Neuronal stem cell (in vitro differentiated cells): ENCODE measurements at regions not wholly inside any gene's neighbourhood (a gene's known extent, or its start where the extent isn't known, plus 50 kb on each side); places are given as distances from the start of the nearest gene placed in this dataset.
A peak's percentile ranks its signal among the peaks of the same experiment; 100 is the strongest.

ENCODE experiments used
- DNase-seq: peaks from one replicate; pipeline ENCODE4 v3.0.0-alpha.2; 2013; ENCODE audit warnings: low spot score
- H2AFZ ChIP-seq: one replicate; pipeline ENCODE4 v1.6.1; 2013; ENCODE audit warnings: mild to moderate bottlenecking, low read length, inconsistent platforms
- H2AK5ac ChIP-seq: 2 replicates; pipeline ENCODE4 v1.6.1; 2013; ENCODE audit warnings: low read depth, mild to moderate bottlenecking, inconsistent platforms, low read length, moderate library complexity, mixed read lengths
- H2BK120ac ChIP-seq: 2 replicates; pipeline ENCODE4 v1.6.1; 2013; ENCODE audit warnings: low read depth, mild to moderate bottlenecking, inconsistent platforms, low read length, moderate library complexity, mixed read lengths
- H2BK12ac ChIP-seq: one replicate; pipeline ENCODE4 v1.6.1; 2013; ENCODE audit warnings: low read length, inconsistent platforms
- H2BK15ac ChIP-seq: 2 replicates; pipeline ENCODE4 v1.6.1; 2013; ENCODE audit warnings: mild to moderate bottlenecking, low read length, inconsistent platforms, mixed read lengths
- H2BK5ac ChIP-seq: one replicate; pipeline ENCODE4 v1.6.1; 2013; ENCODE audit warnings: inconsistent platforms, mild to moderate bottlenecking, low read length, moderate library complexity
- H3K14ac ChIP-seq: one replicate; pipeline ENCODE4 v1.6.1; 2013; ENCODE audit warnings: low read length, inconsistent platforms
- H3K18ac ChIP-seq: 2 replicates; pipeline ENCODE4 v1.6.1; 2013; ENCODE audit warnings: low read length, inconsistent platforms
- H3K23ac ChIP-seq: 2 replicates; pipeline ENCODE4 v1.6.1; 2013; ENCODE audit warnings: low read depth, mild to moderate bottlenecking, mixed read lengths, low read length, inconsistent platforms; ENCODE audit not compliant: poor library complexity
- H3K27ac ChIP-seq: replicated peaks from 3 replicates; pipeline ENCODE4 v1.5.1; 2013; ENCODE audit warnings: low read length, inconsistent platforms
- H3K27me3 ChIP-seq, 3 experiments: 2 replicates each; pipeline ENCODE4 v1.6.1; 2013; ENCODE audit warnings: low read length in 3 of 3, mild to moderate bottlenecking in 2 of 3, inconsistent platforms in 1 of 3, low read depth in 1 of 3, mixed read lengths in 1 of 3, moderate library complexity in 1 of 3; ENCODE audit not compliant: control insufficient read depth in 3 of 3, insufficient read depth in 3 of 3
- H3K36me3 ChIP-seq, 2 donors: replicated peaks in 1 of 2; 2 replicates each; pipeline ENCODE4 v1.6.1; 2013; ENCODE audit warnings: low read length in 2 of 2; ENCODE audit not compliant: control insufficient read depth in 2 of 2, insufficient read depth in 2 of 2
- H3K4ac ChIP-seq: 2 replicates; pipeline ENCODE4 v1.6.1; 2013; ENCODE audit warnings: inconsistent platforms, mild to moderate bottlenecking, low read length, moderate library complexity
- H3K4me1 ChIP-seq, 2 donors: 1 replicate in 1 of 2; 2 replicates in 1 of 2; pipeline ENCODE4 v1.6.1; 2013; ENCODE audit warnings: low read length in 2 of 2, low read depth in 1 of 2; ENCODE audit not compliant: control insufficient read depth in 2 of 2, insufficient read depth in 1 of 2
- H3K4me2 ChIP-seq: one replicate; pipeline ENCODE4 v1.6.1; 2013; ENCODE audit warnings: mild to moderate bottlenecking, low read length, inconsistent platforms; ENCODE audit not compliant: insufficient read depth, poor library complexity, severe bottlenecking
- H3K4me3 ChIP-seq, 2 donors: 2 replicates each; pipeline ENCODE4 v1.5.1; 2013; ENCODE audit warnings: low read length in 2 of 2, mild to moderate bottlenecking in 2 of 2, inconsistent platforms in 1 of 2, moderate library complexity in 1 of 2
- H3K79me1 ChIP-seq: one replicate; pipeline ENCODE4 v1.6.1; 2013; ENCODE audit warnings: low read depth, mild to moderate bottlenecking, inconsistent platforms, low read length, moderate library complexity
- H3K9ac ChIP-seq: one replicate; pipeline ENCODE4 v1.6.1; 2013; ENCODE audit warnings: mild to moderate bottlenecking, low read depth, low read length, inconsistent platforms; ENCODE audit not compliant: poor library complexity
- H3K9me3 ChIP-seq, 2 donors: replicated peaks in 1 of 2; 2 replicates each; pipeline versions ENCODE3 to v1.6.1; 2013; ENCODE audit warnings: low read length in 2 of 2, mild to moderate bottlenecking in 2 of 2, inconsistent platforms in 1 of 2, low read depth in 1 of 2, mixed read lengths in 1 of 2, moderate library complexity in 1 of 2; ENCODE audit not compliant: control insufficient read depth in 2 of 2, insufficient read depth in 1 of 2
- H4K8ac ChIP-seq: one replicate; pipeline ENCODE4 v1.6.1; 2013; ENCODE audit warnings: low read depth, mild to moderate bottlenecking, inconsistent platforms, low read length, moderate library complexity
- H4K91ac ChIP-seq: one replicate; pipeline ENCODE4 v1.6.1; 2013; ENCODE audit warnings: low read length, low read depth, mild to moderate bottlenecking, inconsistent platforms; ENCODE audit not compliant: poor library complexity
- WGBS, 2 donors: extraction: QIAGEN DNeasy Blood & Tissue Kit; methylation state at CpG; one replicate each; pipeline ENCODE4 v1.1.7; 2013; ENCODE audit warnings: missing lambda C conversion rate in 2 of 2, mixed read lengths in 1 of 2; ENCODE audit not compliant: insufficient read length in 2 of 2, insufficient replicate concordance in 1 of 2; ENCODE audit errors: extremely low coverage in 2 of 2; 5-methylcytosine and 5-hydroxymethylcytosine counted together

DNA sequence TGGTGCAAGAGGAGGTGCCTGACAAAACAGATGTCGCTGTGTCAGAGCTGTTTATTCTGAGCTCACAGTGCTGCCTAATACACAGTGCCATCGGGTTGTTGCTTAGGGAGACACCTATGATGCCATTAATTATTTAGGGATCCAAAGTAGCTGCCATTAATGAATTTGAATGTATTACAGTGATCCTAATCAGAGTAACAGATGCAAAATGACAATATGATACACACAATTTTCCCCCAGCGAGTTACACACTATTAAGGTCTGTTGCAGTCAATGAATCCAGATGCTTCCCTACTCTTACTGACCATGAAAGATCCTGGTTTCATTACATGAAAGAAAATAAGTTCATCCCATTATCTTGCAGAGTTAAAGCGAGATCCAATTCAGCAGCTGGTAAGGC is 91.3 kb downstream of the RWDD3 start:
- H2BK5ac ChIP-seq = no peak overlapping the region
- no peak overlapping the region for H2BK120ac ChIP-seq
- no peak overlapping the region for H3K4ac ChIP-seq
- H3K79me1 ChIP-seq = no peaks in the 10 kb centered on the region
- no peak overlapping the region for H3K9ac ChIP-seq
- no peak overlapping the region for H3K23ac ChIP-seq
- H4K8ac ChIP-seq = no peak overlapping the region
- DNase-seq = no peak
- no peak overlapping the region for H2BK12ac ChIP-seq
- H2BK15ac ChIP-seq = no peak overlapping the region
- H4K91ac ChIP-seq = no peak overlapping the region
- peaks cover 8 to 13% of the 10 kb centered on the region in 2 donors for H3K4me1 ChIP-seq
- no peak overlapping the region for H2AK5ac ChIP-seq
- WGBS, 2 donors = no CpG with 5 or more reads among the region's 4 CpGs
- no peaks in the 10 kb centered on the region for H3K27me3 ChIP-seq
- no peak overlapping the region for H3K27ac ChIP-seq
- H3K18ac ChIP-seq = no peak overlapping the region
- no peak overlapping the region for H3K4me2 ChIP-seq
- no peak overlapping the region for H2AFZ ChIP-seq
- no peak overlapping the region for H3K14ac ChIP-seq
- H3K36me3 ChIP-seq = no peaks in the 10 kb centered on the region
- H3K4me3 ChIP-seq = no peak overlapping the region
- peaks cover 0 to 2% of the 10 kb centered on the region in 2 donors for H3K9me3 ChIP-seq

DNA sequence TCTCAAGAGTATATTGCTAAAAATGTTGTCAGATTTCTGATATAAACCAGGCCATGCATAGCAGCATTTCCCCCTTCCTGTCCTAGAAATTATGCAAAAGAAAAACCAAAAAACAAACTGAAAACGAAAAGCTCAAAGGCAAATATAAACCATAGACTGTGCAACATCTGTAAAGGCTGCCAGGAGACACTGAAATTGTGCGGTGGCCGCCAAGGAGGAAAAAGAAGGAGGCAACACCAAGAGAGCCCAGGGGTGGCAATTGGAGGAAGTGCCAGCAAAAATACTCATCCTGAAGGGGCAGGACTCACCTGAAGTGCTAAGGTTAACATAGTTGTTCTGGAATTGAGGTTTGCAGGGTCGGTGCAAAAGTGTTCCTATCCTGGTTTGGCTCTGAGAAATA is 92.0 kb downstream of the RWDD3 start:
- no peak overlapping the region for H3K9ac ChIP-seq
- H4K91ac ChIP-seq = no peak overlapping the region
- H3K14ac ChIP-seq = no peak overlapping the region
- no peak for DNase-seq
- no peak overlapping the region for H2BK12ac ChIP-seq
- H3K4me3 ChIP-seq = no peak overlapping the region
- no peaks in the 10 kb centered on the region for H3K27me3 ChIP-seq
- H2BK120ac ChIP-seq = no peak overlapping the region
- no peak overlapping the region for H3K27ac ChIP-seq
- H4K8ac ChIP-seq = no peak overlapping the region
- no peak overlapping the region for H2BK5ac ChIP-seq
- H2BK15ac ChIP-seq = no peak overlapping the region
- peaks cover 0 to 2% of the 10 kb centered on the region in 2 donors for H3K9me3 ChIP-seq
- H3K18ac ChIP-seq = no peak overlapping the region
- no peaks in the 10 kb centered on the region for H3K36me3 ChIP-seq
- H2AFZ ChIP-seq = no peak overlapping the region
- no peak overlapping the region for H3K4ac ChIP-seq
- no CpG with 5 or more reads among the region's 4 CpGs for WGBS, 2 donors
- H3K4me2 ChIP-seq = no peak overlapping the region
- H2AK5ac ChIP-seq = no peak overlapping the region
- no peak overlapping the region for H3K23ac ChIP-seq
- no peaks in the 10 kb centered on the region for H3K79me1 ChIP-seq
- peaks cover 8 to 12% of the 10 kb centered on the region in 2 donors for H3K4me1 ChIP-seq

DNA sequence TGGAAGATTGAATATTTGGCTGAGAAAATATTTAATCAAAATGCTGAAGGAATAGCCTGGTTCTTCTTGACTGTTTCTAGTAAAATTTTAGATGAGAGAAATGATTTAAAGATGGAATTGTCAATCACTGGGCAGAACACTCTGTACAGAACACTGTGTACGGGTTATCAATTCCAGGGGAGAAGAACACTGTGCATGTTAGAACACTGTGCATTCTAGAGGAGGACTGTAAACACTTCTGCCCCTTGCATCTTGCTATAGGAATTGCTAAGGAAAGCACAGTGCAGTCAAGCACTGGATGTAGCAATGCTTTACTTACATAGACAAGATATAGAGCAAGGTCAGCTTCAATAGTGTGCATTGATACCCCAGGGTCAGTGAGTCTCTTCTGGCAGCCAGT is 98.7 kb downstream of the RWDD3 start:
- Histone ChIP-seq H3K4me2 (no peak overlapping the region), H3K27ac (no peak overlapping the region), H3K4ac (no peak overlapping the region), H2BK15ac (no peak overlapping the region), H3K4me3 (no peak overlapping the region), H3K27me3 (peaks cover 0 to 7% (median 0%) of the 10 kb centered on the region in 3 experiments), H3K23ac (no peak overlapping the region), H3K79me1 (no peaks in the 10 kb centered on the region), H3K14ac (no peak overlapping the region), H2BK5ac (no peak overlapping the region), H2BK12ac (no peak overlapping the region), H3K9ac (no peak overlapping the region), H2AFZ (no peak overlapping the region), H2BK120ac (no peak overlapping the region), H3K36me3 (no peaks in the 10 kb centered on the region), H3K4me1 (peaks cover 0 to 2% of the 10 kb centered on the region in 2 donors), H3K18ac (no peak overlapping the region), H3K9me3 (peaks cover 0 to 2% of the 10 kb centered on the region in 2 donors), H2AK5ac (no peak overlapping the region), H4K8ac (no peak overlapping the region), H4K91ac (no peak overlapping the region)
- no peak for DNase-seq
- no CpG with 5 or more reads among the region's 1 CpG for WGBS, 2 donors

DNA sequence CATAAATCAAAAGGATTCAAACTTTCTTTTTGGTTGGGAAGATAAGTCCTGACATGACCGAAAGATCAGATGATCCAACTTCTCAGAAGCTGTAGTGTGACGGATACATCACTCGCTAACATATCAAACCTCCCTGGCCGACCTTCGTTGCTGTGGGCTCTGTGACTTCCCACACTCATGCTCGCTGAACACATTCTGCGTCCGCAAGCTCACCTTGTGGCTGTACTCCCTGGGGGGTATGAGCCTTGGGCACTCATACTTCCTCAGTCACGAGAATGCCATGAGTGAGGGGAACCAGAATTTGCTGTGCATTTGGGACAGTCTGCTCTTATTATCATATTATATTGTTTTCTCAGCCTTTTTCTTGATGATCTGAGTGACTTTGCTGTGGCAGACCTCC is 105.4 kb downstream of the RWDD3 start:
- Histone ChIP-seq H3K27ac (no peak overlapping the region), H2BK5ac (no peak overlapping the region), H2BK15ac (no peak overlapping the region), H2BK120ac (no peak overlapping the region), H3K18ac (no peak overlapping the region), H4K8ac (no peak overlapping the region), H2AFZ (no peak overlapping the region), H3K4me1 (no peaks in the 10 kb centered on the region), H3K23ac (no peak overlapping the region), H4K91ac (no peak overlapping the region), H3K27me3 (peaks cover 0 to 7% (median 0%) of the 10 kb centered on the region in 3 experiments), H3K14ac (peak overlapping the region; percentile 78), H2BK12ac (no peak overlapping the region), H3K9ac (no peak overlapping the region), H3K9me3 (no peaks in the 10 kb centered on the region), H3K79me1 (no peaks in the 10 kb centered on the region), H3K4me2 (no peak overlapping the region), H3K4ac (no peak overlapping the region), H3K36me3 (no peaks in the 10 kb centered on the region), H3K4me3 (no peak overlapping the region), H2AK5ac (no peak overlapping the region)
- no CpG with 5 or more reads among the region's 9 CpGs for WGBS, 2 donors
- no peak for DNase-seq
